Renal pelvis (tissue), 1 donor: ENCODE measurements at regions not wholly inside any gene's neighbourhood (a gene's known extent, or its start where the extent isn't known, plus 50 kb on each side); places are given as distances from the start of the nearest gene placed in this dataset.
"Not testable (repeated sequence)": the region's sequence is repeated elsewhere in the genome, so short reads cannot be mapped to it uniquely, and the experiment has no call there.

ENCODE experiments used
- DNase-seq: peaks from one replicate; pipeline ENCODE4 v3.0.0-alpha.2; 2013

- no peak for DNase-seq
Observed at GRCh38 chr15:61401903-61402698, 173.0 kb upstream of the RORA start.

GRCh38 chr15:61398310-61398709 is 169.2 kb upstream of the RORA start:
- no peak for DNase-seq

- DNase-seq: no peak
Observed at GRCh38 chr15:61396235-61396919, 167.3 kb upstream of the RORA start.

- no peak for DNase-seq
Observed at GRCh38 chr15:61393949-61394348, 164.8 kb upstream of the RORA start.

GRCh38 chr15:61393524-61393923 is 164.4 kb upstream of the RORA start:
- no peak for DNase-seq

- DNase-seq: no peak
Observed at GRCh38 chr15:61390138-61390537, 161.0 kb upstream of the RORA start.

- DNase-seq: no peak
Observed at GRCh38 chr15:61389334-61390028, 160.4 kb upstream of the RORA start.

- no peak for DNase-seq
Observed at GRCh38 chr15:61387675-61388074, 158.6 kb upstream of the RORA start.

GRCh38 chr15:61383421-61383820 is 154.3 kb upstream of the RORA start:
- no peak for DNase-seq

- DNase-seq: no peak
Observed at GRCh38 chr15:61382927-61383326, 153.8 kb upstream of the RORA start.

- no peak for DNase-seq
Observed at GRCh38 chr15:61381501-61381900, 152.4 kb upstream of the RORA start.

- DNase-seq: no peak
Observed at GRCh38 chr15:61380270-61380669, 151.2 kb upstream of the RORA start.

GRCh38 chr15:61379005-61379404 is 149.9 kb upstream of the RORA start:
- DNase-seq: no peak

- no peak for DNase-seq
Observed at GRCh38 chr15:61376961-61377360, 147.9 kb upstream of the RORA start.

- no peak for DNase-seq
Observed at GRCh38 chr15:61376516-61376915, 147.4 kb upstream of the RORA start.

- DNase-seq: no peak
Observed at GRCh38 chr15:61374848-61375247, 145.7 kb upstream of the RORA start.

GRCh38 chr15:61367953-61368352 is 138.9 kb upstream of the RORA start:
- no peak for DNase-seq

- DNase-seq: no peak
Observed at GRCh38 chr15:61364871-61365270, 135.8 kb upstream of the RORA start.

- DNase-seq: not testable (repeated sequence)
Observed at GRCh38 chr15:61362912-61363311, 133.8 kb upstream of the RORA start.

GRCh38 chr15:61344293-61344692 is 115.2 kb upstream of the RORA start:
- no peak for DNase-seq

- DNase-seq: no peak
Observed at GRCh38 chr15:61342390-61342789, 113.3 kb upstream of the RORA start.

- DNase-seq: peak; percentile 5
Observed at GRCh38 chr15:61339516-61339915, 110.4 kb upstream of the RORA start.

- no peak for DNase-seq
Observed at GRCh38 chr15:61337541-61337940, 108.4 kb upstream of the RORA start.
